Aorta (tissue), 5 donors: ENCODE measurements at regions not wholly inside any gene's neighbourhood (a gene's known extent, or its start where the extent isn't known, plus 50 kb on each side); places are given as distances from the start of the nearest gene placed in this dataset.
"Not testable (repeated sequence)": the region's sequence is repeated elsewhere in the genome, so short reads cannot be mapped to it uniquely, and the experiment has no call there.

ENCODE experiments used
- ATAC-seq: fragments of 200-7000 bp; cut with Tn5 transposase; one replicate; pipeline ENCODE4 v1.9.1; 2022; ENCODE audit warnings: moderate library complexity; ENCODE audit not compliant: low FRiP score
- DNase-seq, 2 donors: peaks; one replicate each; pipeline ENCODE4 v3.0.0-alpha.2; 2020
- H3K27ac ChIP-seq, 2 donors: one replicate each; pipeline ENCODE4 v1.5.1; 2013; ENCODE audit warnings: low read length in 2 of 2, mild to moderate bottlenecking in 2 of 2, moderate library complexity in 2 of 2, control low read depth in 1 of 2, inconsistent platforms in 1 of 2, low read depth in 1 of 2
- H3K27me3 ChIP-seq, 2 donors: one replicate each; pipeline ENCODE4 v1.6.1; 2013; ENCODE audit warnings: control low read depth in 1 of 2, low read length in 1 of 2, mild to moderate bottlenecking in 1 of 2, moderate library complexity in 1 of 2; ENCODE audit not compliant: insufficient read depth in 2 of 2, control insufficient read depth in 1 of 2
- H3K36me3 ChIP-seq, 2 donors: one replicate each; pipeline ENCODE4 v1.6.1; 2013; ENCODE audit warnings: control low read depth in 1 of 2, low read length in 1 of 2, mild to moderate bottlenecking in 1 of 2; ENCODE audit not compliant: insufficient read depth in 2 of 2, control insufficient read depth in 1 of 2
- H3K4me1 ChIP-seq, 2 donors: one replicate each; pipeline ENCODE4 v1.6.1; 2013; ENCODE audit warnings: low read length in 2 of 2, control low read depth in 1 of 2, mild to moderate bottlenecking in 1 of 2, moderate library complexity in 1 of 2; ENCODE audit not compliant: insufficient read depth in 2 of 2, control insufficient read depth in 1 of 2
- H3K4me3 ChIP-seq, 2 donors: one replicate each; pipeline ENCODE4 v1.5.1; 2013; ENCODE audit warnings: low read length in 2 of 2, control low read depth in 1 of 2, mild to moderate bottlenecking in 1 of 2
- H3K9me3 ChIP-seq: one replicate; pipeline ENCODE4 v1.6.1; 2013; ENCODE audit warnings: mild to moderate bottlenecking, low read length; ENCODE audit not compliant: control insufficient read depth
- WGBS, 2 donors: extraction: QIAGEN DNeasy Blood & Tissue Kit; methylation state at CpG; one replicate each; pipeline ENCODE4 v1.1.7; 2013; 5-methylcytosine and 5-hydroxymethylcytosine counted together
- intact Hi-C, 2 donors: fragments of 100-400 bp; cut with DNase I; formaldehyde crosslinking; loops; one replicate each; pipeline versions ENCODE4 v1.14.2 to v1.15.0; 2022
- donor health status: healthy with polysubstance abuse.
- donor health status: Bipolar disorder and iron deficiency.
- donor health status: DM: no; HTN: no; CAD: no.
- donor health status: DM: no; HTN: no; CAD: no.
- donor health status: DM: yes; HTN: yes; CAD: no.

DNA sequence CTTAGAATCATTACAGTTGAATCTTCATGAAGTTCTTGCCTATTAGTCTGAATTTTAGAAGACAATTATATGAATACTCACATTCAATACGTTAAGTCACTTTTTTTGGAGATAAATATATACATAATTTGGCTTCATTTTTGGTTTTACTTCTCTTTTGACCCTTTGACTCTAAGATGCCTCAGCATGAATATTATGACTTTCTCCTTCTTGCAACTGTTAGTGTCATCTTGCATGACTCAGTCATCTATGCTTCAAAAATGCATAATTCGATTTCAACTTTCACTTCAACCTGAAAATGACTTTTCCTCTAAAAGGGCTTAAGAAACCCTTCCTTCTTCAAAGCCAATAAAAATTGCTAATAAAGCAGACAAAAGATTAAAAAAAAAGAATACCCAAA is 1427.5 kb downstream of the ADGRL3 start:
- intact Hi-C loops = no loop called here
- Histone ChIP-seq H3K27me3 (no peaks in the 10 kb centered on the region), H3K27ac (no peak overlapping the region), H3K9me3 (no peaks in the 10 kb centered on the region), H3K36me3 (no peaks in the 10 kb centered on the region), H3K4me1 (no peaks in the 10 kb centered on the region), H3K4me3 (no peak overlapping the region)
- no peak for DNase-seq
- 90 to 94% methylated on average over 2 of the region's 2 CpGs for WGBS, 2 donors
- no peak for ATAC-seq

DNA sequence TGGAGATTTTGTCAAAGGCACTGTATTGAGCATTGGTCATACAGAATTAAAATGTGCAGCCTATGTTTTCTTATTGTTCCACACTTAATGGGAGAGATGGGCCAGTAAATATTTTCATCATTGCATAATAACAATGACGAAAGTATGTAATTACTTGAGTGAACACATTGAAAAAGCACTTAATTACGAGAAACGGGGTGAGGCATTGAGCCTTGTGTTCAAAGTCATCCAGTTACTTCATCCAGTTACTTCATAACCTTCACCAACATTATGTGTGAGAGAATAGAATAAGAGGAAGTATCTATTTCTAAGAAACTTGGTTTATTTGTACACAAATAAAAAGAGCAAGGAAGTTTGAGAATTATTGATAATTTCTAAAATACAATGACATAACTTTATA is 1427.0 kb downstream of the ADGRL3 start:
- no peaks in the 10 kb centered on the region for H3K4me1 ChIP-seq
- H3K4me3 ChIP-seq = no peak overlapping the region
- ATAC-seq (no peak), DNase-seq (no peak)
- WGBS, 2 donors = 83 to 88% methylated on average over 3 of the region's 3 CpGs
- intact Hi-C loops = no loop called here
- no peaks in the 10 kb centered on the region for H3K36me3 ChIP-seq
- H3K9me3 ChIP-seq = no peaks in the 10 kb centered on the region
- no peak overlapping the region for H3K27ac ChIP-seq
- H3K27me3 ChIP-seq = no peaks in the 10 kb centered on the region

DNA sequence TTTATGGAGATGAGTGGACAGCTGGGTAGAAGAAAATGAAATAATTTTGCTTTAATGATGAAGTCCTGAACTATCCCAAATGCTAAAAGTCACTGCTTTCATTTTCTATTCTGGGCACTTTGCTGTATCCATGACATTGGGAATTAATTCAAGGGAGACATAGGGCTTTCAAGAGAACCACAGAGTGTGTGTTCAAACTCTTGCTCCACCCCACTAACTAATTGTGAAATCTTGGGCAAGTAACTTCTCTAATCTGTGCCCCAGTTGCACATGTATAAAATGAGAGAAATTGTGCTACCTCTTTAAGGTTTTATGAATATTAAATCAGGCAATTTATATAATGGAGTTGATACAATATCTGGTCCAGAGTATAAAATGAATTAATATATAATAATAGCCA is 1422.0 kb downstream of the ADGRL3 start:
- no peak for ATAC-seq
- H3K27me3 ChIP-seq = no peaks in the 10 kb centered on the region
- no peak overlapping the region for H3K4me3 ChIP-seq
- DNase-seq = no peak
- intact Hi-C loops = no loop called here
- no peak overlapping the region for H3K27ac ChIP-seq
- H3K36me3 ChIP-seq = no peaks in the 10 kb centered on the region
- H3K4me1 ChIP-seq = no peaks in the 10 kb centered on the region
- H3K9me3 ChIP-seq = no peaks in the 10 kb centered on the region

DNA sequence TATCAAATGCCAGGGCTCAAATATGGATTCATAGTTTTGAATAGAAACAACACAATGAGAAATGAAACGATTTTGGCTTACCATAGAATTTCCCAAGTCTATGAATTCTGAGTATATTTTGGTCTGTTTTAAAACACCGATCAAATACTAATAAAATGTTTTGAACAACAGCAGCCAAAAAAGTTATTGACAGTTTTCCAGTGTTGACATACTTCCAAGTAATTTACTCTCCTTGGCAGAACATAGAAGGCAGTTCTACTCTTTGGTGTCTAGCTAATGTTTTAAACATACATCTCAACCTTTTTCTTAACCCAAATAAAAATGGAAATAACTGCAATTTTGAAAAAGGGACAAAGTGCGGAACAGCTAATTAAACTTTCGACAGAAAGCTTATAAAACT is 1419.8 kb downstream of the ADGRL3 start:
- no peak for DNase-seq
- H3K4me1 ChIP-seq = no peaks in the 10 kb centered on the region
- H3K36me3 ChIP-seq = no peaks in the 10 kb centered on the region
- intact Hi-C loops = no loop called here
- no peaks in the 10 kb centered on the region for H3K27me3 ChIP-seq
- 49 to 61% methylated on average over 4 of the region's 4 CpGs for WGBS, 2 donors
- H3K27ac ChIP-seq = no peak overlapping the region
- no peak for ATAC-seq
- no peak overlapping the region for H3K4me3 ChIP-seq
- no peaks in the 10 kb centered on the region for H3K9me3 ChIP-seq

DNA sequence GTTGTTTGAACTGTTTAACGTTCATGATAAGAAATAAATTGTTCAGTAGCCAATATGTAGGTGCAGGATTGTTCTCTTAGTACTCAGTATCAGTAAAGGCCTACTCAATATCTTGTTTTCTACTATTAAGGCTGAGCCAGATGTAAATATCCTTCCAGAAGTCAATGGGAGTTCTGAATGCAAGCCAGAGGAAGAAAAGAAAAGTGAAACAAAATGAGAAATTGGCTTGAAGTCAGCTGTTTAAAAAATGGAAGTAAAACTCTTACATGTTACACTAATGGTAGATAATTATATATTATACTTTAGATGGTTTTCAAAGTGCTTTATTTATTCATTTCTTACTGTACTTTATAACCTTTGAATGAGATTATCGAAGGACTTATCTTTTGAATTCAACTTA is 1417.9 kb downstream of the ADGRL3 start:
- Histone ChIP-seq H3K4me1 (no peaks in the 10 kb centered on the region), H3K36me3 (no peaks in the 10 kb centered on the region), H3K27me3 (no peaks in the 10 kb centered on the region), H3K27ac (no peak overlapping the region), H3K4me3 (no peak overlapping the region), H3K9me3 (no peaks in the 10 kb centered on the region)
- intact Hi-C loops = no loop called here
- ATAC-seq = no peak
- 57 to 58% methylated on average over 2 of the region's 2 CpGs for WGBS, 2 donors
- DNase-seq = no peak

DNA sequence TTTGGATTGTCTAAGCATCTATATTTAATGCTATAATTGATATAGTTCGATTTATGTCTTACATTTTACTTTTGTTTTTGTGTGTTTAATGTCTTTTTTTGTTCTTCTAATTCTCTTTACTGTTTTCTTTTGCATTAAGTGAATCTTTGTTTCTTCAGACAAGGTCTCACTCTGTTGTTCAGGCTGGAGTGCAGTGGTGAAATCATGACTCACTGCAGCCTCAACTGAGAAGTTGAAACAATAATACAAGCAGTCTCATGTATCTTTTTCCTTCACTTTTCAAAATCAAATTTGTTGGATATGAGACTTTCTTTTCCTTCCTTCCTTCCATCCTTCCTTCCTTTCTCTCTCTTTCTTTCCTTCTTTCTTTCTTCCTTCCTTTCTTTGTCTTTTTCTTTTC is 1401.6 kb downstream of the ADGRL3 start:
- Histone ChIP-seq H3K9me3 (no peaks in the 10 kb centered on the region), H3K4me1 (no peaks in the 10 kb centered on the region), H3K27me3 (no peaks in the 10 kb centered on the region), H3K27ac (no peak overlapping the region), H3K4me3 (no peak overlapping the region), H3K36me3 (no peaks in the 10 kb centered on the region)
- ATAC-seq (no peak), DNase-seq (no peak)
- WGBS, 2 donors = 61 to 85% methylated on average over 1 of the region's 1 CpG
- intact Hi-C loops = no loop called here

DNA sequence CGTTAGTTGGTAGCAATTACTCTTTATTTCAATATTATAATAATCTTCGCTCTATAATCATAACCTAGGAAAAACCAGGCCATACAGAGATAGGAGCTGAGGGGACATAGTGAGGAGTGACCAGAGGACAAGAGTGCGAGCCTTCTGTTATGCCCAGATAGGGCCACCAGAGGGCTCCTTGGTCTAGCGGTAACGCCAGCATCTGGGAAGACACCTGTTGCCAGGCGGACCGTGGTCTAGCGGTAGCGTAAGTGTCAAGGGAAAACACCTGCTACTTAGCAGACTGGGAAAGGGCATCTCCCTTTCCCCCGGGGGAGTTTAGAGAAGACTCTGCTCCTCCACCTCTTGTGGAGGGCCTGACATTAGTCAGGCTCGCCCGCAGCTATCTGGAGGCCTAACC is 1395.1 kb downstream of the ADGRL3 start:
- DNase-seq = peak in 1 of 2 donors; percentile 66
- WGBS, 2 donors = 54 to 69% methylated on average over 12 of the region's 12 CpGs
- H3K9me3 ChIP-seq, H3K36me3 ChIP-seq, intact Hi-C loops, ATAC-seq, H3K4me1 ChIP-seq, H3K27ac ChIP-seq, H3K27me3 ChIP-seq, H3K4me3 ChIP-seq: not testable (repeated sequence)

DNA sequence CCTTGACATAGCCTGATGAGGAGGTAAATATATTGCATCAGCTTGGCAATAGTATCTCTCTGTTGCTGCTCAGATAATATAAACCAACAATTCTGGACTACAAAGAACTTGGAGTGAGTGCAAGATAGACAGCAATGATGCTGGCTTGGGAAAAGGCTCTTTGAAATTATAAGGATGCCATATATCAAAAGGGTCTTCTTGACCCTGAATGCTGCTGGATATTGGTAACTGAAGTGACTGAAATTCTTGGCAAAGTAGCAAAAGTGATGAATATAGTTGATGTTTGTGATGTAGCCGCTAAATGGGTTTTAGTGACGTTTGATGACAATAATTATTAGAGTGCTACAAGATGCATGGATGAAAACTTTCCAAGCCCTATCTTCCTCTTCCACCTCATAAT is 1391.6 kb downstream of the ADGRL3 start:
- Histone ChIP-seq H3K4me3 (no peak overlapping the region), H3K9me3 (peaks cover 2% of the 10 kb centered on the region), H3K27ac (peak overlapping the region in 1 of 2 donors; percentile 28), H3K4me1 (no peaks in the 10 kb centered on the region), H3K27me3 (no peaks in the 10 kb centered on the region), H3K36me3 (no peaks in the 10 kb centered on the region)
- WGBS, 2 donors = 93% methylated on average over 2 of the region's 2 CpGs
- no peak for ATAC-seq
- intact Hi-C loops = no loop called here
- no peak for DNase-seq

DNA sequence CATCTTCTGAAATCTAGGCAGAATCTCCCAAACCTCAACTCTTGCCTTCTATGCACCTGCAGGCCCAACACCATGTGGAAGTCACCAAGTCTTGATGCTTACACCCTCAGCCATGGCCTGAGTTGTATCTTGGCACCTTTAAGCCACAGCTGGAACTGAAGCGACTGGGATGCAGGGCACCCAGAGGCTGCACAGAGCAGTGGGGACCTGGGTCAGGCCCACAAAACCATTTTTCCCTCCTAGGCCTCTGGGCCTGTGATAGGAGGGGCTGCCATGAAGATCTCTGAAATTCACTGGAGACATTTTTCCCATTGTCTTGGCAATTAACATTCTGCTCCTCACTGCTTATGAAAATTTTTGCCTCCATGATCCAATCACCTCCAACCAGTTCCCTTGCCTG is 1388.5 kb downstream of the ADGRL3 start:
- no peaks in the 10 kb centered on the region for H3K36me3 ChIP-seq
- no peaks in the 10 kb centered on the region for H3K4me1 ChIP-seq
- no peak for ATAC-seq
- no peak overlapping the region for H3K4me3 ChIP-seq
- H3K27ac ChIP-seq = no peak overlapping the region
- no peaks in the 10 kb centered on the region for H3K27me3 ChIP-seq
- WGBS, 2 donors = 92 to 95% methylated on average over 1 of the region's 1 CpG
- peaks cover 2% of the 10 kb centered on the region for H3K9me3 ChIP-seq
- intact Hi-C loops = no loop called here
- no peak for DNase-seq
